ENCODE measurements at regions not wholly inside any gene's neighbourhood (a gene's known extent, or its start where the extent isn't known, plus 50 kb on each side); places are given as distances from the start of the nearest gene placed in this dataset.
"Not testable (repeated sequence)": the region's sequence is repeated elsewhere in the genome, so short reads cannot be mapped to it uniquely, and the experiment has no call there.

GRCh38 chr1:30159015-30159414 is 564.4 kb downstream of the MATN1 start:
- no peak for TF ChIP-seq CTCF (IDR thresholded peaks at IDR 0.05; ENCODE audit: low read depth, low read length)
- Histone ChIP-seq H3K4me1 (no peaks in the 10 kb centered on the region), H3K36me3 (no peaks in the 10 kb centered on the region), H3K4me3 (ENCODE audit: low read depth, low read length) (no peak overlapping the region), H3K27me3 (no peaks in the 10 kb centered on the region), H3K9me3 (no peaks in the 10 kb centered on the region)
- DNase-seq: no peak

DNA sequence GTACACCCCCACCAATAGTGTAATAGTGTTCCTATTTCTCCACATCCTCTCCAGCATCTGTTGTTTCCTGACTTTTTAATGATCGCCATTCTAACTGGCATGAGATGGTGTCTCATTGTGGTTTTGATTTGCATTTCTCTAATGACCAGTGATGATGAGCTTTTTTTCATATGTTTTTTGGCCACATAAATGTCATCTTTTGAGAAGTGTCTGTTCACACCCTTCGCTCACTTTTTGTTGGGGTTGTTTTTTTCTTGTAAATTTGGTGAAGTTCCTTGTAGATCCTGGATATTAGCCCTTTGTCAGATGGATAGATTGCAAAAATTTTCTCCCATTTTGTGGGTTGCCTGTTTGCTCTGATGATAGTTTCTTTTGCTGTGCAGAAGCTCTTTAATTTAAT is 567.7 kb downstream of the MATN1 start:
- not testable (repeated sequence) for H3K4me1 ChIP-seq; H3K4me3 ChIP-seq (ENCODE audit: low read depth, low read length); H3K9me3 ChIP-seq; DNase-seq; H3K36me3 ChIP-seq; H3K27me3 ChIP-seq

GRCh38 chr1:30155253-30155652 is 568.1 kb downstream of the MATN1 start:
- H3K36me3 ChIP-seq; H3K4me3 ChIP-seq (ENCODE audit: low read depth, low read length); DNase-seq; H3K9me3 ChIP-seq; H3K27me3 ChIP-seq; H3K4me1 ChIP-seq: not testable (repeated sequence)

- no peaks in the 10 kb centered on the region for H3K9me3 ChIP-seq
- no peak for TF ChIP-seq CTCF (IDR thresholded peaks at IDR 0.05; ENCODE audit: low read depth, low read length)
- no peak for DNase-seq
- no peaks in the 10 kb centered on the region for H3K27me3 ChIP-seq
- H3K36me3 ChIP-seq: no peaks in the 10 kb centered on the region
- H3K4me1 ChIP-seq: no peaks in the 10 kb centered on the region
- no peak overlapping the region for H3K4me3 ChIP-seq (ENCODE audit: low read depth, low read length)
These were observed 569.5 kb downstream of the MATN1 start for GRCh38 chr1:30153743-30154449.

DNA sequence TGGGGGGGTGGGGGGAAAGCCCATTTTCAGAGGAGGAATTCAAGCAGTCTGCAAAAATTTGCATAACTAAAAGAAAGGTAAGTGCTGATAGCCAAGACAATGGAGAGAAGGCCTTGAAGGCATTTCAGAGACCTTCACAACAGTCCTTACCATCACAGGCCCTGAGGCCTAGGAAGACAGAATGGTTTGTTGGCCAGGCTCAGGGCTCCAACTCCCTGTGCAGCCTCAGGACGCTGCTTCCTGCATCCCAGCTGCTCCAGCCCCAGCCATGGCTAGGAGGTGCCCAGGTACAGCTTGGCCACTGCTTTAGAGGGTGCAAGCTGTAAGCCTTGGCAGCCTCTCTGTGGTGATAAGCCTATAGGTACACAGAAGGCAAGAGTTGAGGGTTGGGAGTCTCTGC is 571.6 kb downstream of the MATN1 start:
- TF ChIP-seq CTCF (IDR thresholded peaks at IDR 0.05; ENCODE audit: low read depth, low read length): no peak
- Histone ChIP-seq H3K27me3 (no peaks in the 10 kb centered on the region), H3K9me3 (no peaks in the 10 kb centered on the region), H3K4me3 (ENCODE audit: low read depth, low read length) (no peak overlapping the region), H3K36me3 (no peaks in the 10 kb centered on the region), H3K4me1 (no peaks in the 10 kb centered on the region)
- no peak for DNase-seq

- TF ChIP-seq CTCF (IDR thresholded peaks at IDR 0.05; ENCODE audit: low read depth, low read length): no peak
- no peak overlapping the region for H3K4me3 ChIP-seq (ENCODE audit: low read depth, low read length)
- H3K4me1 ChIP-seq: no peaks in the 10 kb centered on the region
These were observed 572.3 kb downstream of the MATN1 start for GRCh38 chr1:30151119-30151518.

DNA sequence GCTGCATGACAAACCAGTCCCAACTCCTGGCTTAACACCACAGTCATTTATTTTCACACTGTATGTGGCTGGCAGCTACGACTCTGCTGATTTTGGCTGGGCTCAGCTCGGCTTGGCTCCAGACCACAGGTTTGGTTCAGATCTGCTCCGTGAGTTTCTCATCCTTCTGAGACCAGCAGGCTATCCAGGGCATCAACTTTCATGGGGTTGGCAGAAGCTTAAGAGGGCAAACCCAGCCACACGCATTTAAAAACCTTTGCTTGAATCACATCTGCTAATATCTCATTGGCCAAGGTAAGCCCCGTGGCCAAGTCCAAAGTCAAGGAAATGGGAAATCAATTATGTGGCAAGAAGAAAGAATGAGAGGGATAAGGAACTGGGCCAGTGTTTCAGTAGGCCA is 574.2 kb downstream of the MATN1 start:
- H3K27me3 ChIP-seq: no peaks in the 10 kb centered on the region
- H3K4me1 ChIP-seq: no peaks in the 10 kb centered on the region
- H3K36me3 ChIP-seq: no peaks in the 10 kb centered on the region
- DNase-seq: no peak
- TF ChIP-seq CTCF (IDR thresholded peaks at IDR 0.05; ENCODE audit: low read depth, low read length): no peak
- no peak overlapping the region for H3K4me3 ChIP-seq (ENCODE audit: low read depth, low read length)
- no peaks in the 10 kb centered on the region for H3K9me3 ChIP-seq

More at GRCh38 chr1:30151119-30151518, 572.3 kb downstream of the MATN1 start:
- DNase-seq: no peak
- Histone ChIP-seq H3K36me3 (no peaks in the 10 kb centered on the region), H3K27me3 (no peaks in the 10 kb centered on the region), H3K9me3 (no peaks in the 10 kb centered on the region)
